Pancreas (tissue), 10 donors: ENCODE measurements at regions not wholly inside any gene's neighbourhood (a gene's known extent, or its start where the extent isn't known, plus 50 kb on each side); places are given as distances from the start of the nearest gene placed in this dataset.

ENCODE experiments used
- ATAC-seq, 4 donors: fragments of 200-7000 bp; cut with Tn5 transposase; one replicate each; pipeline versions ENCODE4 v1.8.0 to v1.9.1; 2020; ENCODE audit warnings: mild to moderate bottlenecking in 4 of 4, moderate library complexity in 4 of 4
- DNase-seq, 6 donors: peaks; one replicate each; pipeline ENCODE4 v3.0.0-alpha.2; 2020
- FAIRE-seq: peaks from 2 replicates; lab custom pipeline; 2012; peaks lifted over from hg19 to GRCh38; lab: Jason Lieb, UNC
- H3K27ac ChIP-seq, 4 donors: fragments of 200-600 bp; sonication (generic); 1 replicate in 3 of 4; 2 replicates in 1 of 4; pipeline versions ENCODE4 v1.5.0 to v1.8.0; 2020
- H3K27me3 ChIP-seq, 4 donors: fragments of 200-600 bp; one replicate each; pipeline ENCODE4 v1.8.0; 2021
- H3K36me3 ChIP-seq, 3 donors: fragments of 200-600 bp; sonication (generic) in 1 of 3; one replicate each; pipeline versions ENCODE4 v1.5.0 to v1.8.0; 2020 to 2021
- H3K4me1 ChIP-seq, 3 donors: fragments of 200-600 bp; one replicate each; pipeline ENCODE4 v1.8.0; 2021
- H3K4me3 ChIP-seq, 4 donors: fragments of 200-600 bp; sonication (generic) in 2 of 4; one replicate each; pipeline versions ENCODE4 v1.5.0 to v1.8.0; 2020 to 2021
- H3K9me3 ChIP-seq, 4 donors: fragments of 200-600 bp; one replicate each; pipeline ENCODE4 v1.8.0; 2021
- whole genome bisulfite sequencing, 2 donors: extraction: QIAGEN DNeasy Blood & Tissue Kit; methylation state at CpG; one replicate each; pipeline ENCODE4 v1.1.7; 2013; 5-methylcytosine and 5-hydroxymethylcytosine counted together
- intact Hi-C, 3 donors: fragments of 100-400 bp; cut with DNase I; formaldehyde crosslinking; loops; one replicate each; pipeline versions ENCODE4 v1.11.1 to v1.14.2; 2022
- TF ChIP-seq, protein P1 (sequence below), 4 donors: fragments of 200-600 bp; sonication (generic) in 3 of 4; IDR thresholded peaks; one replicate each; pipeline versions ENCODE4 v1.5.0 to v1.8.0; 2021; ENCODE audit warnings: antibody characterized with exemption in 4 of 4
- donor health status: healthy with polysubstance abuse.
- donor health status: DM: no; HTN: no; CAD: no; lungs with moderate emphysema.
- donor health status: DM: no; HTN: no; CAD: no.
- donor health status: control.
- donor health status: control.
- donor health status: Bipolar disorder and iron deficiency.
- donor health status: DM: yes; HTN: yes; CAD: no.
- donor health status: DM: no; HTN: no; CAD: no.
- donor health status: DM: no; HTN: no; CAD: no.
- donor health status: DM: yes; HTN: yes; CAD: no.

- no peaks in the 10 kb centered on the region for H3K9me3 ChIP-seq
- H3K27me3 ChIP-seq, result no peaks in the 10 kb centered on the region
- H3K4me1 ChIP-seq, result no peaks in the 10 kb centered on the region
- ATAC-seq (no peak), FAIRE-seq (no peak), DNase-seq (no peak)
- no peak overlapping the region for H3K4me3 ChIP-seq
- 81 to 83% methylated on average over 2 of the region's 2 CpGs for WGBS, 2 donors
- H3K27ac ChIP-seq, result no peak overlapping the region
- H3K36me3 ChIP-seq, result no peaks in the 10 kb centered on the region
- intact Hi-C loops, result no loop called here
- TF ChIP-seq, protein P1, sequence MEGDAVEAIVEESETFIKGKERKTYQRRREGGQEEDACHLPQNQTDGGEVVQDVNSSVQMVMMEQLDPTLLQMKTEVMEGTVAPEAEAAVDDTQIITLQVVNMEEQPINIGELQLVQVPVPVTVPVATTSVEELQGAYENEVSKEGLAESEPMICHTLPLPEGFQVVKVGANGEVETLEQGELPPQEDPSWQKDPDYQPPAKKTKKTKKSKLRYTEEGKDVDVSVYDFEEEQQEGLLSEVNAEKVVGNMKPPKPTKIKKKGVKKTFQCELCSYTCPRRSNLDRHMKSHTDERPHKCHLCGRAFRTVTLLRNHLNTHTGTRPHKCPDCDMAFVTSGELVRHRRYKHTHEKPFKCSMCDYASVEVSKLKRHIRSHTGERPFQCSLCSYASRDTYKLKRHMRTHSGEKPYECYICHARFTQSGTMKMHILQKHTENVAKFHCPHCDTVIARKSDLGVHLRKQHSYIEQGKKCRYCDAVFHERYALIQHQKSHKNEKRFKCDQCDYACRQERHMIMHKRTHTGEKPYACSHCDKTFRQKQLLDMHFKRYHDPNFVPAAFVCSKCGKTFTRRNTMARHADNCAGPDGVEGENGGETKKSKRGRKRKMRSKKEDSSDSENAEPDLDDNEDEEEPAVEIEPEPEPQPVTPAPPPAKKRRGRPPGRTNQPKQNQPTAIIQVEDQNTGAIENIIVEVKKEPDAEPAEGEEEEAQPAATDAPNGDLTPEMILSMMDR (IDR thresholded peaks at IDR 0.05), result no peak
Measured at GRCh38 chr4:116343809-116344208, 741.6 kb downstream of the TRAM1L1 start.

DNA sequence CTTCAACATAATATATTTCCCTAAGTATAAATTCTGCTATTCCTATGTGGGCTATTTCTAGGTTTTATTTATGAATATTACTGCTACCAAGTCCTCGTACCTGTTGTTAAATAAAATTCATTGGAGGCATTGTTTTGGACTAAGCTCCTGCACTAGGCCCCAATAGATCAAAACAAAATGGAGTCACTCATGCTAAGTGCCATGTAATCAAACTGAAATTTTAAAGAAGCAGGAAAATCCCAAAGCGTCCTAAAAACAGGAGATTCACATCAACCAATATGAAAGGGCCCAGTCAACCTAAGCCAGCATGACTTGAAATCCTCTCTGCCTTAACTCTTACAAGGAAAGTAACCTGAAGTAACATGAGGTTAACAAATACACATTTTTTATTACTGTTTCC lies 743.2 kb downstream of the TRAM1L1 start:
- TF ChIP-seq, protein P1 (IDR thresholded peaks at IDR 0.05), result no peak
- ATAC-seq (no peak), FAIRE-seq (no peak)

GRCh38 chr4:116332508-116332907 lies 752.9 kb downstream of the TRAM1L1 start:
- Histone ChIP-seq H3K9me3 (no peaks in the 10 kb centered on the region), H3K27ac (no peak overlapping the region), H3K27me3 (peaks cover 0 to 5% (median 0%) of the 10 kb centered on the region in 4 donors), H3K36me3 (no peaks in the 10 kb centered on the region), H3K4me3 (no peak overlapping the region), H3K4me1 (no peaks in the 10 kb centered on the region)
- intact Hi-C loops, result no loop called here
- DNase-seq, result no peak
- no peak for FAIRE-seq
- no peak for ATAC-seq
- TF ChIP-seq, protein P1 (IDR thresholded peaks at IDR 0.05), result no peak

More for the DNA sequence above, 743.2 kb downstream of the TRAM1L1 start:
- H3K27ac ChIP-seq, result no peak overlapping the region
- intact Hi-C loops, result no loop called here
- no peaks in the 10 kb centered on the region for H3K4me1 ChIP-seq
- no peaks in the 10 kb centered on the region for H3K9me3 ChIP-seq
- peaks cover 0 to 5% (median 0%) of the 10 kb centered on the region in 4 donors for H3K27me3 ChIP-seq
- no peak for DNase-seq
- 70% methylated on average over 2 of the region's 2 CpGs for WGBS, 2 donors
- H3K36me3 ChIP-seq, result no peaks in the 10 kb centered on the region
- no peak overlapping the region for H3K4me3 ChIP-seq

DNA sequence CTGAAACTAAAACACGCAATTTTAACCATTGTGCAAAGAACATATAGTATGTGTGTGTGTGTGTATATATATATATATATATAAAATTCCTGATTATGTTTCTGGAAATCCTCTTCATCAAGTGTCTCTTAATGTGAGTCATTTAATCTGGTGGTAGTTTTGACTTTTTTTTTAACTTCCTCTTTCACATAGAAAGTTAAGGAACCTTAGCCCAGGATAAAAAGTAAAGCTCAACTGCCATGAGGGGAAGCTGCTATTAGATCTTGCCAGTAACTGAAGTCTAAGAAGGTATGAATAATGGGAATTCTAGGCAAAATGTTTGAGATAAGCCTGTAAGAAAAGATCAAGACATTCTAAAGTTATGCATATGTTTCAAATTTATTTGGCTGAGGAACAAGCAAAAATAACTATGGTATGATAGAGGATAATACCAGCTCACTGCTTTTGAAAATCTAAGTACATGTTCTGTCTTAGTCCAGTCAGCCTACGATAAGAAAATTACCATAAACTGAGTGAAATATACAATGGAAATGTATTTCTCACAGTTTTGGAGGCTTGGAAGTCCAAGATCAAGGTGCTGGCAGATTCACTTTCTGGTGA lies 757.0 kb downstream of the TRAM1L1 start:
- ATAC-seq (no peak), FAIRE-seq (no peak)

DNA sequence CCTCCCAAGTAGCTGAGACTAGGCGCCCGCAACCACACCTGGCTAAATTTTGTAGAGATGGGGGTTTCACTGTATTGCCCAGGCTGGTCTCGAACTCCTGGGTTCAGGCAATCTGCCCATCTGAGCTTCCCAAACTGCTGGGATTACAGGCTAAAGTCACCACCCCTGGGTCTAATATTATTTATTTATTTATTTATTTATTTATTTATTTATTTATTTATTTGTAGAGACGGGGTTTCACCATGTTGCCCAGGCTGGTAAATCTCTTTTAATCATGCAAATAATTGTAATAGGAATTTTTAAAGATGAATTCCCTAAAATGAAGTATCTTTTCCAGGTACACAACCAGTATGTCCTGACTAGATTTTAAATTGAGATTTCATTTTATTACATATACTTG lies 761.8 kb downstream of the TRAM1L1 start:
- intact Hi-C loops, result no loop called here
- FAIRE-seq (no peak), ATAC-seq (no peak), DNase-seq (no peak)
- Histone ChIP-seq H3K9me3 (no peaks in the 10 kb centered on the region), H3K27me3 (no peaks in the 10 kb centered on the region), H3K27ac (no peak overlapping the region), H3K4me3 (no peak overlapping the region), H3K4me1 (no peaks in the 10 kb centered on the region), H3K36me3 (no peaks in the 10 kb centered on the region)
- WGBS, 2 donors, result 85 to 91% methylated on average over 4 of the region's 4 CpGs
- TF ChIP-seq, protein P1 (IDR thresholded peaks at IDR 0.05), result no peak

More for the DNA sequence above, 757.0 kb downstream of the TRAM1L1 start:
- 62 to 70% methylated on average over 2 of the region's 2 CpGs for WGBS, 2 donors
- Histone ChIP-seq H3K36me3 (no peaks in the 10 kb centered on the region), H3K4me3 (no peak overlapping the region), H3K27ac (no peak overlapping the region), H3K27me3 (peaks cover 0 to 5% (median 0%) of the 10 kb centered on the region in 4 donors), H3K4me1 (no peaks in the 10 kb centered on the region), H3K9me3 (no peaks in the 10 kb centered on the region)
- TF ChIP-seq, protein P1 (IDR thresholded peaks at IDR 0.05), result no peak
- no peak for DNase-seq
- intact Hi-C loops, result no loop called here
